ENCODE measurements at regions not wholly inside any gene's neighbourhood (a gene's known extent, or its start where the extent isn't known, plus 50 kb on each side); places are given as distances from the start of the nearest gene placed in this dataset.

DNA sequence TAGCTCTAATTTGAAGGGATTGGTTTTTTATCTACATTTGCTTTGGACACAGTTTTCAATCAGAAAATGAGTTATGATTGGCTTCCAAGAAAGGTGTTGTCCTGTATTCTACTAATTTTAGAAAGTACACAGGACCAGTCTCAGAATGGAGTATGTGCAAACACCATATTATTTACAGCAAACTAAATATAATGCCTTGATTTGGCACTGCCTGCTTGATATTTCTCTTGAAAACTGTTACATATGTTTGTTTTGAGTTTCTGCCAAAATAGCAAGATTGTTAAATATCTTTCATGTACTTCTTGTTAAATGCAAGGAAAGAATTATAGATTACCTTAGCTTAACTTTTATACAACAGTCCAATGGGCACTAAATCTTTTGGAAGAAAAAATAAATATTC is 694.9 kb downstream of the KCNJ3 start:
- TF ChIP-seq POLR2AphosphoS5 (IDR thresholded peaks at IDR 0.05; ENCODE audit: low read depth): no peak
- TF ChIP-seq, protein P1, sequence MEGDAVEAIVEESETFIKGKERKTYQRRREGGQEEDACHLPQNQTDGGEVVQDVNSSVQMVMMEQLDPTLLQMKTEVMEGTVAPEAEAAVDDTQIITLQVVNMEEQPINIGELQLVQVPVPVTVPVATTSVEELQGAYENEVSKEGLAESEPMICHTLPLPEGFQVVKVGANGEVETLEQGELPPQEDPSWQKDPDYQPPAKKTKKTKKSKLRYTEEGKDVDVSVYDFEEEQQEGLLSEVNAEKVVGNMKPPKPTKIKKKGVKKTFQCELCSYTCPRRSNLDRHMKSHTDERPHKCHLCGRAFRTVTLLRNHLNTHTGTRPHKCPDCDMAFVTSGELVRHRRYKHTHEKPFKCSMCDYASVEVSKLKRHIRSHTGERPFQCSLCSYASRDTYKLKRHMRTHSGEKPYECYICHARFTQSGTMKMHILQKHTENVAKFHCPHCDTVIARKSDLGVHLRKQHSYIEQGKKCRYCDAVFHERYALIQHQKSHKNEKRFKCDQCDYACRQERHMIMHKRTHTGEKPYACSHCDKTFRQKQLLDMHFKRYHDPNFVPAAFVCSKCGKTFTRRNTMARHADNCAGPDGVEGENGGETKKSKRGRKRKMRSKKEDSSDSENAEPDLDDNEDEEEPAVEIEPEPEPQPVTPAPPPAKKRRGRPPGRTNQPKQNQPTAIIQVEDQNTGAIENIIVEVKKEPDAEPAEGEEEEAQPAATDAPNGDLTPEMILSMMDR (conservative IDR thresholded peaks at IDR 0.05; ENCODE audit: low read depth in 2 of 2): no peak
- no peak for TF ChIP-seq EZH2phosphoT487 (IDR thresholded peaks at IDR 0.05; ENCODE audit: unreplicated experiment)
- TF ChIP-seq EZH2 (IDR thresholded peaks at IDR 0.05; ENCODE audit: low read depth, unreplicated experiment): no peak
- TF ChIP-seq CREB1 (CRISPR knock-in tag; IDR thresholded peaks at IDR 0.05; ENCODE audit: low read depth): no peak
- TF ChIP-seq, protein P2, sequence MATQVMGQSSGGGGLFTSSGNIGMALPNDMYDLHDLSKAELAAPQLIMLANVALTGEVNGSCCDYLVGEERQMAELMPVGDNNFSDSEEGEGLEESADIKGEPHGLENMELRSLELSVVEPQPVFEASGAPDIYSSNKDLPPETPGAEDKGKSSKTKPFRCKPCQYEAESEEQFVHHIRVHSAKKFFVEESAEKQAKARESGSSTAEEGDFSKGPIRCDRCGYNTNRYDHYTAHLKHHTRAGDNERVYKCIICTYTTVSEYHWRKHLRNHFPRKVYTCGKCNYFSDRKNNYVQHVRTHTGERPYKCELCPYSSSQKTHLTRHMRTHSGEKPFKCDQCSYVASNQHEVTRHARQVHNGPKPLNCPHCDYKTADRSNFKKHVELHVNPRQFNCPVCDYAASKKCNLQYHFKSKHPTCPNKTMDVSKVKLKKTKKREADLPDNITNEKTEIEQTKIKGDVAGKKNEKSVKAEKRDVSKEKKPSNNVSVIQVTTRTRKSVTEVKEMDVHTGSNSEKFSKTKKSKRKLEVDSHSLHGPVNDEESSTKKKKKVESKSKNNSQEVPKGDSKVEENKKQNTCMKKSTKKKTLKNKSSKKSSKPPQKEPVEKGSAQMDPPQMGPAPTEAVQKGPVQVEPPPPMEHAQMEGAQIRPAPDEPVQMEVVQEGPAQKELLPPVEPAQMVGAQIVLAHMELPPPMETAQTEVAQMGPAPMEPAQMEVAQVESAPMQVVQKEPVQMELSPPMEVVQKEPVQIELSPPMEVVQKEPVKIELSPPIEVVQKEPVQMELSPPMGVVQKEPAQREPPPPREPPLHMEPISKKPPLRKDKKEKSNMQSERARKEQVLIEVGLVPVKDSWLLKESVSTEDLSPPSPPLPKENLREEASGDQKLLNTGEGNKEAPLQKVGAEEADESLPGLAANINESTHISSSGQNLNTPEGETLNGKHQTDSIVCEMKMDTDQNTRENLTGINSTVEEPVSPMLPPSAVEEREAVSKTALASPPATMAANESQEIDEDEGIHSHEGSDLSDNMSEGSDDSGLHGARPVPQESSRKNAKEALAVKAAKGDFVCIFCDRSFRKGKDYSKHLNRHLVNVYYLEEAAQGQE (IDR thresholded peaks at IDR 0.05; ENCODE audit: unreplicated experiment): no peak
- no peak for TF ChIP-seq ZNF331 (CRISPR knock-in tag; IDR thresholded peaks at IDR 0.05; ENCODE audit: low read depth)
- TF ChIP-seq JUNB (IDR thresholded peaks at IDR 0.05; ENCODE audit: unreplicated experiment): no peak
- no peak for TF ChIP-seq ZNF114 (CRISPR knock-in tag; IDR thresholded peaks at IDR 0.05)
- TF ChIP-seq, protein P3, sequence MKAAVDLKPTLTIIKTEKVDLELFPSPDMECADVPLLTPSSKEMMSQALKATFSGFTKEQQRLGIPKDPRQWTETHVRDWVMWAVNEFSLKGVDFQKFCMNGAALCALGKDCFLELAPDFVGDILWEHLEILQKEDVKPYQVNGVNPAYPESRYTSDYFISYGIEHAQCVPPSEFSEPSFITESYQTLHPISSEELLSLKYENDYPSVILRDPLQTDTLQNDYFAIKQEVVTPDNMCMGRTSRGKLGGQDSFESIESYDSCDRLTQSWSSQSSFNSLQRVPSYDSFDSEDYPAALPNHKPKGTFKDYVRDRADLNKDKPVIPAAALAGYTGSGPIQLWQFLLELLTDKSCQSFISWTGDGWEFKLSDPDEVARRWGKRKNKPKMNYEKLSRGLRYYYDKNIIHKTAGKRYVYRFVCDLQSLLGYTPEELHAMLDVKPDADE (IDR thresholded peaks at IDR 0.05): no peak
- TF ChIP-seq, protein P4, sequence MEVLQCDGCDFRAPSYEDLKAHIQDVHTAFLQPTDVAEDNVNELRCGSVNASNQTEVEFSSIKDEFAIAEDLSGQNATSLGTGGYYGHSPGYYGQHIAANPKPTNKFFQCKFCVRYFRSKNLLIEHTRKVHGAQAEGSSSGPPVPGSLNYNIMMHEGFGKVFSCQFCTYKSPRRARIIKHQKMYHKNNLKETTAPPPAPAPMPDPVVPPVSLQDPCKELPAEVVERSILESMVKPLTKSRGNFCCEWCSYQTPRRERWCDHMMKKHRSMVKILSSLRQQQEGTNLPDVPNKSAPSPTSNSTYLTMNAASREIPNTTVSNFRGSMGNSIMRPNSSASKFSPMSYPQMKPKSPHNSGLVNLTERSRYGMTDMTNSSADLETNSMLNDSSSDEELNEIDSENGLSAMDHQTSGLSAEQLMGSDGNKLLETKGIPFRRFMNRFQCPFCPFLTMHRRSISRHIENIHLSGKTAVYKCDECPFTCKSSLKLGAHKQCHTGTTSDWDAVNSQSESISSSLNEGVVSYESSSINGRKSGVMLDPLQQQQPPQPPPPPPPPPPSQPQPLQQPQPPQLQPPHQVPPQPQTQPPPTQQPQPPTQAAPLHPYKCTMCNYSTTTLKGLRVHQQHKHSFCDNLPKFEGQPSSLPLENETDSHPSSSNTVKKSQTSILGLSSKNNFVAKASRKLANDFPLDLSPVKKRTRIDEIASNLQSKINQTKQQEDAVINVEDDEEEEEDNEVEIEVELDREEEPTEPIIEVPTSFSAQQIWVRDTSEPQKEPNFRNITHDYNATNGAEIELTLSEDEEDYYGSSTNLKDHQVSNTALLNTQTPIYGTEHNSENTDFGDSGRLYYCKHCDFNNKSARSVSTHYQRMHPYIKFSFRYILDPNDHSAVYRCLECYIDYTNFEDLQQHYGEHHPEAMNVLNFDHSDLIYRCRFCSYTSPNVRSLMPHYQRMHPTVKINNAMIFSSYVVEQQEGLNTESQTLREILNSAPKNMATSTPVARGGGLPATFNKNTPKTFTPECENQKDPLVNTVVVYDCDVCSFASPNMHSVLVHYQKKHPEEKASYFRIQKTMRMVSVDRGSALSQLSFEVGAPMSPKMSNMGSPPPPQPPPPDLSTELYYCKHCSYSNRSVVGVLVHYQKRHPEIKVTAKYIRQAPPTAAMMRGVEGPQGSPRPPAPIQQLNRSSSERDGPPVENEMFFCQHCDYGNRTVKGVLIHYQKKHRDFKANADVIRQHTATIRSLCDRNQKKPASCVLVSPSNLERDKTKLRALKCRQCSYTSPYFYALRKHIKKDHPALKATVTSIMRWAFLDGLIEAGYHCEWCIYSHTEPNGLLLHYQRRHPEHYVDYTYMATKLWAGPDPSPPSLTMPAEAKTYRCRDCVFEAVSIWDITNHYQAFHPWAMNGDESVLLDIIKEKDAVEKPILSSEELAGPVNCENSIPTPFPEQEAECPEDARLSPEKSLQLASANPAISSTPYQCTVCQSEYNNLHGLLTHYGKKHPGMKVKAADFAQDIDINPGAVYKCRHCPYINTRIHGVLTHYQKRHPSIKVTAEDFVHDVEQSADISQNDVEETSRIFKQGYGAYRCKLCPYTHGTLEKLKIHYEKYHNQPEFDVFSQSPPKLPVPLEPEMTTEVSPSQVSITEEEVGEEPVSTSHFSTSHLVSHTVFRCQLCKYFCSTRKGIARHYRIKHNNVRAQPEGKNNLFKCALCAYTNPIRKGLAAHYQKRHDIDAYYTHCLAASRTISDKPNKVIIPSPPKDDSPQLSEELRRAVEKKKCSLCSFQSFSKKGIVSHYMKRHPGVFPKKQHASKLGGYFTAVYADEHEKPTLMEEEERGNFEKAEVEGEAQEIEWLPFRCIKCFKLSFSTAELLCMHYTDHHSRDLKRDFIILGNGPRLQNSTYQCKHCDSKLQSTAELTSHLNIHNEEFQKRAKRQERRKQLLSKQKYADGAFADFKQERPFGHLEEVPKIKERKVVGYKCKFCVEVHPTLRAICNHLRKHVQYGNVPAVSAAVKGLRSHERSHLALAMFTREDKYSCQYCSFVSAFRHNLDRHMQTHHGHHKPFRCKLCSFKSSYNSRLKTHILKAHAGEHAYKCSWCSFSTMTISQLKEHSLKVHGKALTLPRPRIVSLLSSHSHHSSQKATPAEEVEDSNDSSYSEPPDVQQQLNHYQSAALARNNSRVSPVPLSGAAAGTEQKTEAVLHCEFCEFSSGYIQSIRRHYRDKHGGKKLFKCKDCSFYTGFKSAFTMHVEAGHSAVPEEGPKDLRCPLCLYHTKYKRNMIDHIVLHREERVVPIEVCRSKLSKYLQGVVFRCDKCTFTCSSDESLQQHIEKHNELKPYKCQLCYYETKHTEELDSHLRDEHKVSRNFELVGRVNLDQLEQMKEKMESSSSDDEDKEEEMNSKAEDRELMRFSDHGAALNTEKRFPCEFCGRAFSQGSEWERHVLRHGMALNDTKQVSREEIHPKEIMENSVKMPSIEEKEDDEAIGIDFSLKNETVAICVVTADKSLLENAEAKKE (CRISPR knock-in tag; IDR thresholded peaks at IDR 0.05): no peak
- TF ChIP-seq NANOG (IDR thresholded peaks at IDR 0.05; ENCODE audit: borderline replicate concordance): no peak

All from GM23338 (cell line).